HG02870 (cell line): ENCODE measurements at regions not wholly inside any gene's neighbourhood (a gene's known extent, or its start where the extent isn't known, plus 50 kb on each side); places are given as distances from the start of the nearest gene placed in this dataset.

Experiments used
- ATAC-seq: cut with Tn5 transposase; IDR thresholded peaks from one replicate; pipeline ENCODE4 v1.9.1; 2021; ENCODE audit warnings: mild to moderate bottlenecking, moderate library complexity; ENCODE audit not compliant: unreplicated experiment

DNA sequence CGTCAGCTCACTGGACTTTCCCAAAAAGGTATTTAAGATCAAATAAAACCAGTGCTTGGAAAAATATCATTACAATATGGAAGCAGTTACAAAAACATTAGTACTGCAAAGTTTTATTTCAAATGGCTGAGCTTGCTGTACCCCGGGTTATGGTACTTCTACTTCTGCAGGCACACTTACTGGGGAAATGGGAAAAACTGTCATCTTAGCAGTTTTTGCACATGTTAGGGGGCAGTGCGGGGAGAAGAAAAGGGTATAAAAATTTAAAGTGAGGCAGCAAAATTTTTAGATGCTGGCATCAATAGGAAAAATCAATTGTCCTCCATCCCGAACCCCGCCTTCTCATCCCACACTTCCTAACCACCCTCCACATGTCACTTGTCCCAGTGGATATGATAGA, 133.4 kb downstream of the ATG4C start:
- no peak for ATAC-seq

DNA sequence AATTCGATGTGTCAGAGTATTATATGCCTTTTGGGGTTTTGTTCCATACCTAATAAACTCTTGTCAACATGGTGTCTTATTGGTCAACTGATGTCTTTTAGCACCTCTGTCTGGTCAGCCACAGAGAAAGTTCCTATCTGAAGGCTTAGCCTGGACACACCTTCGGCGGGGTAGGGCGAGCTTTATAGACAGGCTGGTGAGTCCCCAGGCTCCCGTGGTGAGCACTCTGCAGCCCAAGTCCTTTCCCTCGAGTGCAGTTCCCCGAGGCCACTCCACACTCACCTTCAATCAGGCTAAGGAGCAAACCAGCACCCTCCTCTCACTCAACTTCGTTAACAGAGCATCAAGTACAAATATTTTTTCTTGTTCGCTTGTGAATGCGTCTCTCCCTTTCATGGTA, 133.9 kb downstream of the ATG4C start:
- no peak for ATAC-seq

DNA sequence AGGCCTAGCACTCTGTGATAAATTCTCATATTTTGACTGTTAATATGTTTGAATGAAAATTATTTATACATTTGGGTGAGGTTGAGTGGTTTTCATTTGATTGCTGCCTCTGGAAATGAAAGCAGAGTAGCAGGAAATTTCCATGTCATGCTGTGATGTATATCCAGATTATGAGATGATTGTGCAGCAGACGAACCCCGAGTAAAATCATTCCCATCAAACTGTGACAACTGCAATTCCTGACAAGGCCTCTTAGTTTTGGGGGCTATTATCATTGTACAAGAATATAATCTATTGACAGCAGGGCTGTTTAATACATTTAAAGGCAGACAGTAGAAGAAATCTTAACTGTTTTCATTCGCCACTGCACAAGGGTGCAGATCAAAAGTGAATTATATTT, 134.8 kb downstream of the ATG4C start:
- ATAC-seq: no peak

DNA sequence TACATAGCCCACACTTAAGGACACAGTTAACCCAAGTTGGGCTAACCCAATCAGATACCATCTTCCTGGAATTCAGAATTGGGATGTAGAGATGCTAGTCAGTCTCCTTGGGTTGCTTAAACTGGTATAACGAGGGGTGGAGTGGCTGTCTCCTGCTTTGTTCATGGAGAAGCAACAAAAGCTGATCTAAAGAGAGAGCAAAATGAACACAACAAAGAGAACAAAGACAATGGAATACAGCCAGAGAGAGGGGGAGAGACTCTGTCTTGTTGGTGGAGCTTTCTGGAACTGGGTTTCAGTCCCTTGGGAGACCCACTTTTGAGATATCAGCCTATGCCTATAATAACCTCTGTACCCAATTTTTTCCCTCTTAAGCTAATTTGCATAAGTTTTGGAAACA, 138.1 kb downstream of the ATG4C start:
- no peak for ATAC-seq

DNA sequence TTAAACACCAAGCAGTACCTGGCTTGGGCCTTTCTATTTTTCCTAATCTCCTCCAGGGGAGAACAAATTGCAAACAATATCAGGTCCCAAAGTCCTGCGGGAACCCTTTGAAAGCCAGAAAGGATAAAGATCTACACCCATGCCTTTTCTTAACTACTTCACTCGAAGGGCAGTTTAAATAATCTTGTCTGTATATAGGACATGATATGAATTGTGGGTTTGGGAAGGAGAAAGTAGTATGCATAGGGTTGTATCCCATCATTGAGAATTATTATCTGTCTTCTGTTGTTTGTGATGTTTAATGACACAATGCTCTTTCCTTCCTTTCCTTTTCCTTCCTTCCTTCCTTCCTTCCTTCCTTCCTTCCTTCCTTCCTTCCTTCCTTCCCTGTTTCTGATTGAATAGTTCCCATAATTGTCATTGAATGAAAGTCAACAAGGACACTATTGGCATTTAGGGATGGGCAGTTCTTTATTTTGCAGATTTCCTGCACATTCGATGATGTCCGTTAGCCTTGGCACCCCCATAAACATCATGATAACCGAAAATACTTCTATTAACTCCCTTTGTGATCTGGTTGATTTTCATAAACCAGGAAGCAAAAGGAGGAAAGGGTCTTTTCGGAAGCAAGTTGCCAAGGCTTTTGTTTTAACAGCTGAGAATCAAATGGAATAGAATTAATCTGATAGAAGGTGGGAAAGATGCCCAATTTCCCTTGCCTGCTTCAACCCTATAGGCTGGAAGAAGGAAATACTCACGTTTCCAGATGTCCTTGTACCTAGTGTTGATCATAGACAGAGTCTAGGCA, 141.3 kb downstream of the ATG4C start:
- no peak for ATAC-seq

DNA sequence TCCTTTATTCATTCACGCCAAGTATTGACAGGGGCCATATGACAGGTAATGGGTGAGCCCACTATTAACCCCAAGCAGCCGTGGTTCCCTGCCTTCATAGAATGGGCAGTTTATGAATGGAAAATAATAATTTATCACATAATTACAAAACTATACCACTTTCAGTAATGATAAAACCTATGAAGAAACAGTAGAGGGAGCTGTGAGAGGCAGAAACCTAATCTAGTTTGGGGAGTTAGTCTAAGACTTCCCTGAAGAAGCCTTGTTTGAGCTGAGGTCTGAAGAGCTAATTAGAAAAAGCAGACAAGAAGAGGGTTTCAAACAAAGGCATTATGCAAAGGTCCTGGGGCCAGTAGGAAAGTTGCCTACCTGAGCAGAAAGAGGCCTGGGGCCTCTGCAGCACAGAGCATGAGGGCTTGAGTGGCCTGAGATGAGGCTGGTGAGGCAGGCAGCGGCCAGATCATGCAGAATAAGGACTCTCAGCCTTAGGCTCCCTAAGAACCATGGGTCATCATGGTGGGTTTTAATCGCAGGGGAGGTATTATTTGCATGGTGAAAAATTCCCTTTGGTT, 142.8 kb downstream of the ATG4C start:
- no peak for ATAC-seq

DNA sequence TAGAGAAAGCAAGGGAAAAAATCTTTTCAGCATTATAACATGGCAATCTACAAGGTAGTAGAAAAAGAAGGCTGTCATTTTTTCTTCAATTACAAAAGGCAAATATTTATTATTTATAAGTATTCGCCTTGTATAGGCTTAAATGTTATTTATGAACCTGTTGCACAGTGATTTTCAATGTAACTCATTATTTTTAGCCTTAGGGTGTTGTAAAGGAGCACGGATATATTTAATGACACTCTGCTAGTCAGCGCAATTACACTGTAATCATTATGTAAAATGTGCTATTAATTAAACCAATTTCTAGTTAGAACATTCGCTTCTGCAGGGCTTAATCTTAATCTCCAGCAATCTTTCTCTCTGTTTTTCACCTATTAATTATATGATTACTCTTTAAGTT, 145.0 kb downstream of the ATG4C start:
- no peak for ATAC-seq

DNA sequence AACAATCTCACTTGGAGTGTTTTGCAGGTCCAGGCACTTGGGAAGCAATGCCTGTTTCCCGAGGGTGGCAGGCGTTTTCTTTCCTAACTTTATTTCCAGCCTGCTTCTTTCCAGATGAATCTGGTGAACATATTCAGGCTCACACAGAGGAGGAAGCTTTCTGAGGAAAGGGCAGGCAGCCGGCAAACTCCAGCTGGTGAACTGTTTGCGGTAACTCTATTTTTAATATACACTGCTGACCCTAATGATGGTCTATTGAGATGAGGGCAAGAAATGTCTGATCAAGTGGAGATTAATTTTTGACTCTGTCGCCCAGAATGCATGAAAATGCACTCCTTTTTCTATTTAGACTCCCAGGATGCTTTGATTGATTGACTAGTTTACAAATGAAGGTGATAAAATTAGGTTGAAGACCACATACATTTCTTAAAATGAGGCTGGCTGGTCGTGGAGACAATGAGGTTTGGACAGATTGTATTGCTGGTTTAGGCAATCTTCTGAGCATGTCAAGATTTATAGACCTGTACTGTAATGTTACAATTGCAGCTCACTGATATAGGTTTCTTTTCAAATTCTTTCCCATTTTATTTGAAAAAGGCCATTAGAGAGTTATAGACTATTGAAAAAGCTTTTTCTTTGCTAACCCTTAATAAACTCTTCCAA, 153.8 kb downstream of the ATG4C start:
- ATAC-seq: no peak

DNA sequence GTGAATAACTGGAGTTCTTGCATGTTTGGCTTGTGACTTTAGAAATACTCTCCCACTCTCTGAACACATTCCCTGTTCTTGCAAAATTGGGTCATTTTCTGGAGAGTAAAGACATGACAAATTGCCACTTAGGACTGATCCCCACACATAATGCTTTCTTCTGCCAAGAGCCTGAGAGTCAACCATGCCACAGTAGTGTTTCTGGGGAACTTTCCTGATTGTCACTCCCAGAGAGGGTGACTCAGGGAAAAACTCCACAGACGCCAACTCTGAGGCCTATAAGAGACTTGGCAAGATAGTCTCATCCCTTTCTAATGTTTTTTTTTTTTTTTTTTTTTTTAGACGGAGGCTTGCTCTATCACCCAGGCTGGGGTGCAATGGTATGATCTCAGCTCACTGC, 157.8 kb downstream of the ATG4C start:
- ATAC-seq: no peak

DNA sequence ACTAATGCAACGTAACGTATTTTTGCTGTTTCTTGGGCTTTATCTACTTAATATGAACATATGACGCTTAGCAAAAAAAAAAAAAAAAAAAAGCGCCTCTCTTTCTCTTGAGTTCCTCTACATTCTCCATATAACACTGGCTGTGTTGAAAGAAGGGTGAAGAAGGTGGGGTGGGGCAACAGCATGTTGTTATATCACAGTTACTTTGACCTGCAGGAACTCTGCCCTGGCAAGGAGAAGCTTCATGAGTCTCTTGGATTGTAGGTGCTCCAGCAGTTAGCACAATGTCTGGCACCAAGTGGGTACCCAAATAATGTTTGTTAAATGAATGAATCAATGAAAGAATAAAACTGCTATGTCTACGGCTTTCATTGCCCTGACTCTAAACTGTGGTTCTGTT, 162.6 kb downstream of the ATG4C start:
- no peak for ATAC-seq

DNA sequence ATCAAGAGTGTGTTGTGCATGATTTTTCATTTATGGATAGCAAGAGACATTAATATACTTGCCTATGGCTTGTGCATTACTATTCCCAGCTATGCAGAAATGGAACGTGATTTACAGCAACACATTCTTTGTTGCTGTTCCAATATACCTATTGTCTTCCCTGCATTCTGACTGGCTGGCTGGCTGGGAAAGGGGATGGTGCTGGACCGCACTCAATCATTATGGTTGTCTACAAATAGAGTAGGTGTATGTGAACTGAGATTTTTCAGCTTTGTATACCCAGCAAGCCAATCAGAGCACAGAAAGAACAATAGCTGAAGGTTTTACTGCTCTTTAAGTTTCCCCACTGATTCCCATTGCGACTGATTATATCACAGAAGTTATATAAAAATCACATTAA, 167.5 kb downstream of the ATG4C start:
- no peak for ATAC-seq

DNA sequence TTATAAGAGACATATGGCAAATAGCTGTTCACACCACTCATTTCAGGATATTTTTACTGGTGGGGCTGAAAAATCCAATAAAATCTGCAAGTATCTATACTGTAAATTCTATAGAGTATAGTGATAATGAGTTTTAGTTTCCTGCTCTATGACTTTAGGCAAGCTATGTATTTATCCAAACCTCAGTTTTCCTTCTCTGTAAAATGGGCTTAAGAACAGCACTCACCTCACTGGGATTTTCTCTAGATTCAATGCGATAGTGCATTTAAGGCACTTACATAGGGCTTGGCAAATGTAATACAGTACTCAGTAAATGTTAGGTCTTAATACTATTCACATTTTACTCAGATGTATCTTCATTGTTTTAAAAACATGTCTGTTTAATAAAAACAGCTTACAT, 168.7 kb downstream of the ATG4C start:
- ATAC-seq: no peak

DNA sequence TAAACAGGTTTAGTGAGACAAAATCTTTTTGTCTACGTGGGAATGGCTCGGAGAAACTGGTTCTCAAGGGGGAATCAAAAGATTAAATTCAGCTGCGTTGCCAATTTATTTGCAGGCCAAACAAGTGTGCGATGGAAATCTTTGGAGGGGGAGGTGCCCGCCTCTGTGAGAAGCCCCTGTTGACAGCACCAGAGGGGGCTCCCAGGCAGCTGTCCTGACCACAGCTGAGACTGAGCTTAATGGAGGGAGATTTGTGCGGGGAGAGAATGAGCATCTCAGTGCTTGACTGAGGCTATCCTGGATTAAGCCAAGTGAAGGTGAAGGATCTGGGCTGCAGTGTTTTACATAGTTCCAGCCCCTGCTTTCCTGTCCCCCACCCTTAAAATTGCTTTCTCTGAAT, 169.7 kb downstream of the ATG4C start:
- ATAC-seq: no peak

DNA sequence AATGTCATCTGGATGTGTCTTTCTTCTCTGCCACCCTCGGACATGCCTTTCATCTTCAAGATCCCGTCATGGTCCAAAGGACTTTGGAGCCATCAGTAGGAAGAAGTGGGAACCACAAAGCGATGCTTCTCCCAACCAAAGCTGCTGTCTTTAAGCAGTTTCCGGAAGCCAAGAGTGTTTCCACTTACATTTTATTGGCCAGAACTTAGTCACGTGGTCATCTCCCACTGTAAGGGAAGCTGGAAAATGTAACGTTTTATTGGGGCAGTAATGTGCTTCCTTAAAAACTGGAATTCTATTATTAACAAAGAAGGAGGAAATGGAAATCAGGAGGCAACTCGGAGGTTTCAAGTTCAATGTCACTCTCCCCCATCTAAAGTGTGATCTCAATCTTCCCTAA, 170.8 kb downstream of the ATG4C start:
- ATAC-seq: no peak

DNA sequence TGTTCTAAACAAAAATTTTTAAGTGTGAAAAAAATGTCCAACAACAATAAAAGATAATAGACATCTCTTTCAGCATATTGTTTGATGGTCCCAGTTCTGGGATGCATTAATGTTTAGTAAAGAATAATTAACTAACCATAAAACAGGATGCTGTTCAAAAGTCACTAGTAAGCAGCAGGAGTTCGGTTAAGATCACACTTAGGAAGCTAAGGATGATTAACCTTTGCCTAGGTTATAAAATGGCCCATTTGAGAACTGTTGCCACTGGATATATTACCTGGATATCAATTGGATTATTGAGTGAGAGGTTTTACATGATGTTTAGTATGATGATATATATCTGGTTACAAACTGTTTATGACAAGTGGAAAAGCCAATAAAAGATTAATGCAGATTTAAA, 171.7 kb downstream of the ATG4C start:
- no peak for ATAC-seq

DNA sequence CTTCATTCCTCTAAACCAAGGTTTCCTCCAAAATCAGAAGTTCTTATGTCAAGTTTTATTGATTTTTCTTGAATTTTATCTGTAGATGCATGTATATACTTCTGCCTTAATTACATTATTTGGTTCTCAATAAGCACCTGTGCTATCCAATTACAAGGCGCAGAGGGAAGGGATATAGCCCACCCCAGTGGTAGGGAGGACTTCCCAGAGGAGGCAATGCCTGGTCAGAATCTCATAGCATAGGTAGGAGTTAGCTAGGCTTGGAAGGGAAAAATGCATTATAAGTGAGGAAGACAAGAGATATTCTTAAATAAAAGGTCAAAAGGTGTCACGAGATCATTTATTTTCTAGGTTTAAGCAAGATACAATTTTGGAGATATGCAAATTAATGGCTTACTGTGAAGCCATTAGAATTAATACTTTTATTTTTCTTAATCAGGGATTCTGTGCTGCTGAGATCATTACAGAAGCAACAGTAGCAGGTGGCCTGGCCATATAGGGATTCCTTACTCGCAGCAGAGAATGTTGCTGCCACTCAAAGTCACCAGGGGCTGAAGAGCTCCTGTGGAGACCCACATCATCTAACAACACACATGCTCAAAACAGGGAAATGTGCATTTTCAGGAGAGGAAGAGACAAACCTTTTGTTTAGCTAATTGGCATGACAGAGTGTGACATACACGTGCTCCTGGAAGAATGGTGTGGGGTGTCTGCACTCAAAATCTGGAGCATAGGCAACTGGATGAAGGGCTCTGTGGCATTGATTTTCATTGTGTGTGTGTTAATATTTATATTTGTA, 178.3 kb downstream of the ATG4C start:
- ATAC-seq: no peak

DNA sequence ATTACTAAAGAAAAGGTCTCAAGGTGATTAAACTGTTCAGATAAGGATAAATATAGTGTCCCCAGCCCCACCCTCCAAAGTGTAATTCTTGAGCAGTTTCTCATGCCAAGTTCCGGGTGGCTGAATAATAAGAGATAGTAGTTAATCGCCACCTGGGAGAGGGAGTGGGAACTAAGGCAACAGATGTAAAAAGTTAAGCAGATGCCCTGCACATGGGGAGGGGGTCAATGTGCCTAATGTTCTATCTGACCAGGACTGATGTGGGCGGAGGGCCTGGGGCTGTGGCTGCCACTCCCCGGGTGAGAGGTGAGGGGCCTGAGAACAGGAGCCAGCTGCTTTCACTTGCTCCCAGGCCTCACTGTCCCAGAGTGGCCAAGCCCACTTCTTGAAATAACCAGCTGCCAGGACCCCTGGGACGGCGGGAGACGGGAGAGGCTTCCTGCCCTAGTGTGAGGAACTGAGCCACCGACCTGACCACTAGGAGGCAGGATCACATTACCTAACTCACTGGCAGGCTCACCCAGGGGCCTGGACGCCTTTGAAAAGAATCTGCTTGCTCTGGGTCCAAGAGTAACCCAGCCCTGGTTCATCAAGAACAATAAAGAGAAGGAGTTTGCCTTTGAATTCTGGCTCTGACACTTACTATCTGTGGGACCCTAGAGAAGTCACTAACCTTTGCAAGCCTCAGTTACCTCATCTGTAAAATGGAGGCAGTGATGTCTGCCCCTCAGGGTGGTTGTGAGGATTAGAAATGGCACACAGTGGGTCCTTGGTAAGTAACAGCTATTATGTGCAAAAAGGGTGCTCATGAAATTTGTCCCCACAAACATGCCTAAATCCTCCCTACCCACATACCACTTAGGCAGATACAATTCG, 179.2 kb downstream of the ATG4C start:
- ATAC-seq: peak; percentile 62

DNA sequence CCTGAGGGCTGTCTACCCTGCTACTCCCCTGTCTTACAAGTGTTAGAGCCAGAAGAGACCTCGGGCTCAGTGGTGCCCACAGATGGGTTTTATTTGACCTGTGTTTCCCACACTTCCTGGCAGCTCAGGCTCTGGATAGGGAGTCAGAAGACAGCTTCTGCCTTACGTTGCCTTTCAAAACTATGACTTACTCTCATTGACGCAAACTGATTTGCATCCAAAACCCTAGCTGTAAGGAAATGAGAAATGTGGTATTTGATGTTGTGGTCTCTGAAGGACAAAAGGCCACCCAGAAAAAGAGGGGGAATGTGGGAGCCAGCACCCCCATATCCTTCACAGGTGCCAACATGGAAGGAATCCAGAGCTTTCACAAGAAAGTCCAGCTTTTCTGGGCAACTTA, 180.2 kb downstream of the ATG4C start:
- no peak for ATAC-seq

DNA sequence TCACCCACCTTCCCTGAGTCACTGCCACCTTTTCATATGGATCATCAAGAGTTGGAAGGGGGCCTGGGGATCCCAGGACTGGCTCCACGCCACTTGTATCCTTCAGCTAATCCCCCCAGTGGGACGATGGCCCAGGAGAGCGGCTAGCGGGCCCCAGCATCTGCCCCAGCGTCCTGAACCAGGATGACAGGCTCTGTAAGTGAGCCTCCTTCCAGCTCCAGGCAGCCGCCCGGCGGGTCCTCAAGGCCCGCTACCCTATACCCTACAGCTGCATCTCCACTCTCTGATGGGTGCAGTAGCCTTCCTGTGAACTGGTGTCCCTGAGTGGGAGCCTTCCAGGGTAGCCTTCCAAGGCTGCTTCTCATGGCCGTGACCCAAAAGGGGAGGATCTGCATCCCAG, 183.1 kb downstream of the ATG4C start:
- ATAC-seq: no peak

DNA sequence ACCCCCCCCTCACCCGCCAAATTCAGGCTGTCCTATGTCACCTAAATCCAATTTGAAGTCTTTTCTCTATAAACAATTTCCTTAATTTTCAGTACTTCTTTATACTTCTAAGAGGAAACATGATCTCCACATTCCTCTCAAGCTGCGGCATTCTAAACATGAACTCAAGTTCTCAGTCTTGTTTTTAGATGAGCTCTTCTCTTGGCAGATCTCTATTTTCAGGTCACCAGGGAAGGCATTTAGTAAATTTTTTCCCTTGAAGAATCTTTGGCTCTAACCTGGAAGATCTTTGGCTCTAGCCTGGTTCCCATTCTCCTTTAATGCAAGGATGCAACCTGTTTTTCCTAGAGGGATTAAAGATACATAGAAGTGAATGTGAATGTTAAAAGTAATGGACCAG, 193.4 kb downstream of the ATG4C start:
- ATAC-seq: no peak

DNA sequence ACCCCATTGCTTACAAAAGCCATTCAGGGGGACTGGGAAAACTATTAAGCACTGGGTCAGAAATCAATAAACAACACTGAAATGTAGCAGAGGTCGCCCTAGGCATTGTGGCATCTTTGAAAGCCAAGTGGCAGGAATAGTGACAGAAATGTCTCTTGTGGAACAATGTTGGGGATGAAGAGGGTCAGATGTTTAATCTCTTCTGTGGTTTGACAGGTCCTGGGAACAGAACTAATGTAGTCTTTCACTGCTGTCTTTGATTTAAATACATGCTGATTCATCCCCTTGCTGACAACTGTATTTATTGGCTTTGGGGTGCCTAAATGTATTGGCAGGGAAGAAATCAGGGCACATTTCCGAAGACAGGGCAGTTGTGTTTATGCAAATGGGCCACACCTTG, 194.8 kb downstream of the ATG4C start:
- ATAC-seq: no peak
